ENCODE measurements at regions not wholly inside any gene's neighbourhood (a gene's known extent, or its start where the extent isn't known, plus 50 kb on each side); places are given as distances from the start of the nearest gene placed in this dataset.

DNA sequence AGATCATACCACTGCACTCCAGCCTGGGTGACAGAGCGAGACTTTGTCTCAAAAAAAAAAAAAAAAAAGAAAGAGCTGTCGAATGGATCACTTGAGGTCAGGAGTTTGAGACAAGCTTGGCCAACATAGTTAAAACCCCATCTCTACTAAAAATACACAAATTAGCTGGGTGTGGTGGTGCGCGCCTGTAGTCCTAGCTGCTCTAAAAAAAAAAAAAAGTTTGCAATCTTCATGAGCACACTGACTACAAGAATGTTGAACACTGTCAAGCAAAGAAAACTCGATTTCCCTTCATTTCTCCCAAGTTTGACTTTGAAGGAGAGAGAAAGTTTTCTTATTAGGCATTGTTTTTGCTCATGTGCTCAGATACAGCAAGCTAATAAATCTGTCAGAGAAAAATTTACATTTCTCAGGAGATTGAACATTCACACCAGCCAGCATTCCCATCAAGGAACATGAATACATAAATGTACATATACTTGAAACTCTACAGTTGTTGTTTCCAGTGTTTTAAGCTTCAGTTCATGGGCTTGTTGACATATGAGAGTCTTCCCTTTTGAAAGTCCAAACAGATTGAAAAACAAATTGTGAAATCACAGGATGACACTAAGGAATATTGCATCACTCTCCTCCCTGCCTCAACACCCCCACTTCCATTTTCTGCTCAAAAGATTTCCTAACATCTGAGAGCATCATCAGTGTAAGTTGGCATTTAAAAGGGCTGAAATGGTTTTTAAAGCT is 81.8 kb downstream of the ARRDC3 start:
- TF ChIP-seq CTCF (IDR thresholded peaks at IDR 0.05), result no peak
- no peak for TF ChIP-seq POLR2A (IDR thresholded peaks at IDR 0.05)
